ENCODE measurements at regions not wholly inside any gene's neighbourhood (a gene's known extent, or its start where the extent isn't known, plus 50 kb on each side); places are given as distances from the start of the nearest gene placed in this dataset.
A peak's percentile ranks its signal among the peaks of the same experiment; 100 is the strongest.
"Not testable (repeated sequence)": the region's sequence is repeated elsewhere in the genome, so short reads cannot be mapped to it uniquely, and the experiment has no call there.

DNA sequence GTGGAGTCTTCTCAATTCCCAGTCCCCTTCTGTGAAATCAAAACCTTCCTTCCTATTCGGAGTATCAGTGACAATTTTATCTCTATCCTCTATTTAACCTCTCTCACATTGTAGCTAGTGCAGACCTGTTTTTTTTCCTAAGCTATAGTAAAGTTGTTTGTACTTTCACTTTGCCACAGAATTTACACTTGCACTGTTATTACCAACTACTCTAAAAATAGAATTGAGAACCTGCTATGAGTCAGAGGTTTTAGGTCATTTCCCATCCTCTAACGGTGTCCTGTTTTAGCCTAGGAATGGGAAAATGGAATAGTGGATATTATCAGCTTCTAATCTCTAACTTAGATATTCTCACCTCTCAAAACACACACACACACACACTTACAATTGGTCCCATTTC lies 862.7 kb downstream of the NCAM2 start:
- DNase-seq = no peak

DNA sequence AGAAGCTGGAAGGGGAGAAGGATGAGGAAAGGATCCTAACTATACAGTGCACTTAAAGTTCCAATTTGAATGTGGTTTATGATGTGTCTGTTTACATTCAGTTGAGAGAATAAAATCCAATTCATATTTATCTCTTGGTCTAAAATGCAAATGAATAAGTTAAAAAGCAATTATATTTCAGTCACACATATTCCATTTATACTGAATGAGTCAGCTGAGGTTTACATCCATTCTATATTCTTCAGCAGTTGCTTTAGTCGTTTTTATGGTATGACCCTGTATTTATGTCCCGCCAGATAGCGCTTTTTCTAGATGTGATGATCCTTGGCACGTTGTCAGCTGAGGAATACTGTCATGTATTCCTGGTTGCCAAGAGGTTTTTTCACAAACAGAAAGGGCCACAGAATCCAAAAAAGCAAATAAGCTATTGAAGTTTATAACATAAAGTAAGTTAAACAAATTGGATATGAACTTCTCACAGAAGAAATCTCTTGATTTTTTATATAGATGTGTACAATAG lies 866.2 kb downstream of the NCAM2 start:
- no peak for DNase-seq

DNA sequence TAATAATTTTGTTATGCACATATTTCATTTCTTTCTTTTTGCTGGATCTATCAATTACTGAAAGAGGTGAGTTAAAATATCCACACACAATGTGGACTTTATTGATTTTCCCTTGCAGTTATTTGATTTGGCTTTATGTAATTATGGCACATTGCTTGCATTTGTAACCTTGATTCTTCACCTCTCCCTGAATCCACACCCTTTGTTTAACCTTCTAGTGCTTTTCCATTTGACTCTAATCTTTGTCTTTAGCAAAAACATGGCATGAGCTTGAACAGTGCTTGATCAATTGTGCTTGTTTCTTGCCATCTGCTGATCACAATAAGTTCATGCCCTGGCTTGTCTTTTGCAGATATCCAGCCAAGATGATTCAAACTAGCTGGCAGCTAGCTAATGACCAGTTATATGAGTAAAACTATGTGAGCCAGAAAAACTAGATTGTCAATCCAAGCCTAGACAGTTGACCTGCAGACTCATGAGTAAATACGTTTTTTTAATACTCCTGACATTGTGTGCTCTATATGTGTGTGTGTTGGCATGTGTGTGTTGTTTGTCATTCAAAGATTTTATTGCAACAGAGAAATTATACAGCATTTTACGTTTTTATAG lies 899.2 kb downstream of the NCAM2 start:
- no peak for DNase-seq

DNA sequence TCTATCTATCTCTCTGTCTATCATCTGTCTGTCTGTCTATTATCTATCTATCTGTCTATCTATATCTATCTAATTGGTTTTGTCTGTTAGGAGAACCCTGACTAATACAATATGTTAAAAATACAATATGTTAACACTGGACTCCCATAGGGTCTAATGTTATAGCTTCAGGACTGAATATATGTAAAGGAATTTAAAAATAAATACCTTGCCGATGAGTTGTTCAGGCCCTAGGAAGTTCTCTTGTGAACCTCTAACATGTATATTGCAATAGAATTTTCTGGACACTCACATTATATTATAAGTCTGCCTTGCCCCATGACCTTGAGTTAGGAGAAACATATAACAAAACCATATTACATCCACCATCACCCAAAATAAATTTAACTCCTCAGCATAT lies 900.6 kb downstream of the NCAM2 start:
- DNase-seq = no peak

DNA sequence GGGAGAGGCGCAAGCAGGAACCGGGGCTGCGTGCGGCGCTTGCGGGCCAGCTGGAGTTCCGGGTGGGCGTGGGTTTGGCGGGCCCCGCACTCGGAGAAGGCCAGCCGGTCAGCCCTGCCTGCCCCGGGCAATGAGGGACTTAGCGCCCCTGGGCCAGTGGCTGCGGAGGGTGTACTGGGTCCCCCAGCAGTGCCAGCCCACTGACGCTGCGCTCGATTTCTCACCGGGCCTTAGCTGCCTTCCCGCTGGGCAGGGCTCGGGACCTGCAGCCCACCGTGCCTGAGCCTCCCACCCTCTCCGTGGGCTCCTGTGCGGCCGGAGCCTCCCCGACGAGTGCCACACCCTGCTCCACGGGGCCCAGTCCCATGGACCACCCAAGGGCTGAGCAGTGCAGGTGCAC lies 904.2 kb downstream of the NCAM2 start:
- DNase-seq = not testable (repeated sequence)

DNA sequence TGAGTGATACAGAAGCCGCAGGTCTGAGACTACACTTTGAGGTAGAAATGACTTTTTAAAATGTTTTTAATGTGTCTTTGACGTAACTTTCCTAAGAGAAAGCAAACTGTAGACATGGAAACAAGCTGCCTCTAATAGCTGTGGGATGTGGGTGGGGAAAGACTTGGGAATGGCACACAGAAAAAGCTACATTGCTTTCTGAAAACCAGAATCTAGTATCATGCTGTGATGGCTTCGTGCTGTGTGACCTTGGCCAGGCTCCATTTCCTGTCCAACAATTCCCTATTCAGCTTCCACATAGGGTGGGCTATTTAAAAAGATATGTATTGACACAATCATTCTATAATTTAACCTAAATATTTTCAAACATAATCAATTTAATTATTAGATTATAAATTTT lies 909.1 kb downstream of the NCAM2 start:
- no peak for DNase-seq

DNA sequence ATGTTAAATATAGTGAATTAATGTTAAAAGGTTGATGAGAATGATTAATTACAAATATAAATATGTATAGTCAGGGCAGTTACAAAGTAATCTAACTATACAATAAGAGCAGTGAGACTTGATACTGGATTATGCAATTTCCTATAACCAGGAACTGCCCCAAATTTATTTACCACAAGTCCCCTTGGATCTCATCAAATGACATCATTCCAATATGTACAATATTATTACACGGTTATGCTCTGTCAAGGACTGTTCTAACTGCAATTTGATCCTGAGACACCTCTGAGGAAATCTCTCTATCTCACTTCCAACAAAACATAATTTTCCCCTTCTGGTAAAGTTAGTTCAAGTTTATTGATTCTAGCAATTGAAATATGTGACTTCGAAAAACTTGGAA lies 917.6 kb downstream of the NCAM2 start:
- no peak for DNase-seq

DNA sequence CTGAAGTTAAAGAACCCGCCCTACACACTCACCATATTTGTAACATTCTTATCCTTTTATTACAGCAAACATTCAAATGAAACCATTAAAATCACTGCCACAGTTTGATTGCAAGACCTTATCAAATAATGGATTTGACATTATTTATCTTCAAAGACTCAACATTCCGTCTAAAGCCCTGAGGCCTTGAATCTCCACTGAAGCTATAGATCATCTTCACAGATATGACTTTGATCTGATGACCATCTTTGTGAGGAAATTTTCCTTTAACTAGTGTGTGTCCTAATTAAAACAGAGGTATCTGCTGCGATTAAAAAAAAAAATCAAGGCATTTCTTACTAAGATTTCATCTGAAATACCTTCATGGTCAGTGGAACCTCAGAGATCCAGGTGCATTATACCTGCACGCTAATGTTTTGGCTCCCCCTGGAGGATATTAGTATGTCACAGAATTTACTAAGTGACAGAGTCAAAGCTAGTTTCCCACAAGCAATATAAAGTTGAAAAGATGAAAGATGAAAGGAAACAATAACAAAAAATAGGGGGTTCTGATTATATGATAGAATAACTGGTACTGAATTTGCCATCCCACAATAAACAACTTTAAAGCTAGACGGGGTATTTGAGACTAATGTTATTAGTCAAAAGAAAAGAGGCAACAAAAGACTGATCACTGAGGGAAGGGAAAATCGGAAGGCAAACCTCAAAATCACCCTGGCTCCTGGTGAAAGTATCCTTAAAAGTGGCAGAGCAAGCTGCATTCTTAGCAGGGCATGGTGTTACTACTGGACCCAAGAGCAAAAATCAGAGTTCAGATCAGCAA lies 923.4 kb downstream of the NCAM2 start:
- DNase-seq = peak; percentile 4

DNA sequence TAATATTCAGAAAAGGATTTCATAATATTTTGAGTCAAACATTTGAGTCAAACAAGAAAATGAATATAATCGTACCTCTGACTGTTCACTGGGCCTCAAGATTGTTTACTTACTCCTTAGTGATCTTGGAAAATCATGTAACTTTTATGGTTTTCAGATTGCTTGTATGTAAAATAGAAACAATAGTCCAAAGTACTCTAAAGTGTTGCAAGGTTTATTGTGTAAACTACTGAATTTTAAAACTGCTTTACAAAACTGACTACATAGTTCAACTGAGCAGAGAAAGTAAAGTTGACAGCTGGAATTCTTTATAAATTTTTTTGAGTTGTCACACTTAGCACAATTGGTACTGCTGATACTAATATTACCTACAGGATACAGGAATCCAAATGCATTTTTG lies 931.0 kb downstream of the NCAM2 start:
- no peak for DNase-seq

DNA sequence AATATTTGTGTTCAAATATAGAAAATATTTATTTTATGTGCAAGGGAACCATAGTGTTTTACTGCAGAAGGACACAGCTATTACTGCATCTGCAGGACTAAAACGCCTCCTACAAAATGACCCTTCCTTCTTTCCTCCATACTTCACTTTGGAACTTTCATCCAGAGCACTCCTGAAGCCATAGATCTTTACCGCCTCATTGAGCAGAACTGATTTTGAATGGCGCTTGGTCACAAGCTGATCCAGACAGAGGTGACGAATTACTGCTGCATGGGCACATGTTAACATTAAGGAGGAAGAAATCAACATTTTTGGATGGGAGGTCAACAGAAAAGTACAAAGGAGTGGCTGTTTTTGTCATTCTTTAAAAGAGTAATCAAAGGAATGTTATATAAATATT lies 931.6 kb downstream of the NCAM2 start:
- DNase-seq = no peak

DNA sequence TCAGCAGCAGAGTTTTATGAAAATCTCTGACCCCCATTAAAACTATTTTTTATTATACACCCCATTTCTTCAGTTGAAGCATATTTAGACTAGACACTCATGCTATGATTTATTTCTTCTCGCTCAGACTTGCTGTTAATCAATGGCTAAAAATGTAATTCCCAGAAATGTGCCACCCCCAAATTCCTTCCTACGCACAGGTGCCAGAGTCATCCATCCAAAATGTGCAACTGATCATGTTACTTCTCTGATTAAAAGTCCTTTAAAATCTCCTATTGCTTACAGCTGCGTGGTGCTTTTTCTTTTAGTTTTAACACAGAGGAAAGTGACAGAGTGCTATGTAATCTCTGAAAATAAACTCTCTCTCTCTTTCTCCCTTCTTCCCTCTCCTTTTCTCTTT lies 954.4 kb downstream of the NCAM2 start:
- no peak for DNase-seq

DNA sequence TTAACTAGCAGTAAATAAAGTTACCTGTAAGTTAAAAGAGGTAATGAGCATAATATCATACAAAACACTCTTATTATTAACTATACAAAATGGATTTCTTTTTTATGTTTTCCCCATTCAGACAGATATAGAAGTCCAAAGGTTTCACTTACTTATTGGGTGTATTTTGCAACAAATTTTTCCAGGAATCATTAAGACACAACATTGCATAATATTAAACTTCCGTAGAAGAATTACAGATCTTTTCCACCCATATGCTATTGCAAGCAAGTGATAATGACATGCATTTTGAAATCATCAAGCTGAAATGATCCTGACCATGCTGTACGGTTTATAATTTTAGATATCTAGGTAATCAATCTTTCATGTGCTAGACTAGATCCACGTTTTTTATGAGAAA lies 957.0 kb downstream of the NCAM2 start:
- DNase-seq = no peak

DNA sequence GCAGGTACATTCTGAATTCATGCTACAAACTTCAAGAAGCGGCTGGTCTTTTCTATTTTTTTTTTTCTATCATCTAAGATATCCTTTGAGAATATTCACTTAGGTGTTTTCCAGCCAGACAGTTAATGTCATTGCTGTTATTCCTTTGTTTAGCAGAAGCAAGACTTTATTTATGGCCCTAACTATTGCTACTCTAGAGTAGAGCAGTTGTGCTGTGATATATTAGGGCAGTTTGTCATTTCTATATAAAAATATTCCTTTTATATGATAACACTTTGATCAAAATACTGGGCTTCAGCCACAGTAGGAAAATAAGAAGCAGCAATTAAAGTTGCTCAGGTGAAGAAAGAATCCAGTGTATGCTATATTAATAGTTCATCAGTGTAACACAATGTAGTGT lies 959.3 kb downstream of the NCAM2 start:
- DNase-seq = no peak

DNA sequence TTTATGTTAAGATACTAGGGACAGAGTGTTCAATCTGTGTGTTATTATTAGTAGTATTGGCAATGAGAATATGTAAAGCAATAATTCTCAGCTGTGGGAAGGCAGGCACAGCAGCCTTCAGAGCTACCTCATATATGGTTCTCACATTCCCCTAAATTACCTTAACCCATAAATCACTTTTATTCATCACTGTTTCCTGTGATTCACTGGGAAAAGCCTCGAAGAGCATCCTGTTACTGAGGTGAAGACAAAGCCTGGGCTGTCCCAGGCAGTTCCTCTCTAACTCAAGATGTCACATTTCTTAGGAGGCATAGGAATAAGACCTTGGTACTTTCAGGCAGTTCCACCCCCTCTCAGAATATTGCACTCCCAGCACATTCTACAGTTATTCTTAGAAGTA lies 965.7 kb downstream of the NCAM2 start:
- no peak for DNase-seq

DNA sequence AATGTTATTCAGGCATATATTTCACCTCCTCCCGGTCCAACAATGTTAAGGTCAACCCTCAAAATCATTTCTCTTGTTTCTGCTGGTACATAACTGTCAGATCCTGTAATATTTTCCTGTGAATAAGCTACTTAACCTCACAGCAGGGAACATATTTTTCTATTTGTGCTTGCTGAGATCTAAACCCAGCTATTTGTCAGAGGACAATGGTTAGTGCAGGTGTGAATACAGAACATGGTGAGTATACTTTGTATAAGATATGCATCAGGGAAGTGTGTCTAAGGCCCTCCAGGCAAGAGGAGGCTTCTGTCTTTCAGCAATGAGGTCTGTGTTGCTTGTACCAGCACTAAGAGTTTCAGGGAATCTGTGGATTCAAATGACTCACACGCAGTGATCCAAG lies 970.6 kb downstream of the NCAM2 start:
- DNase-seq = no peak

DNA sequence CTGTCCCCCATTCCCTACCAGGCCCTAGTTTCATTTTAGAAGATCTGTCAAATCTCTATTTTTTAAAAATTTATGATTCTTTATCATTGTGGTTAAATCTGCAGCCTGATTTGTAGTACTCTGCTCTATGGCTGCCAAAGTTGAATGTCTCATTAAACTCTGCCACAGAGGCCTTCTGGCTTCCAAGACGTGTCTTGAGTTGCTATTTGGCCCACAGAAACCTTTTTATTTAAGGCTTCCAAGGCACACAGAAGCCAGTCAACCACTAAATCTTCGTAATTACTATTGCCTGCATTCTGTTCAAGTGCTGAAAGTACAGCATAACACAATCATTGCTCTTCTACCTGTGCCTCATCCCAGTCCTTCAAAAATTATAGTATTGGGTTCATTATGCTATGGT lies 971.0 kb downstream of the NCAM2 start:
- DNase-seq = no peak

DNA sequence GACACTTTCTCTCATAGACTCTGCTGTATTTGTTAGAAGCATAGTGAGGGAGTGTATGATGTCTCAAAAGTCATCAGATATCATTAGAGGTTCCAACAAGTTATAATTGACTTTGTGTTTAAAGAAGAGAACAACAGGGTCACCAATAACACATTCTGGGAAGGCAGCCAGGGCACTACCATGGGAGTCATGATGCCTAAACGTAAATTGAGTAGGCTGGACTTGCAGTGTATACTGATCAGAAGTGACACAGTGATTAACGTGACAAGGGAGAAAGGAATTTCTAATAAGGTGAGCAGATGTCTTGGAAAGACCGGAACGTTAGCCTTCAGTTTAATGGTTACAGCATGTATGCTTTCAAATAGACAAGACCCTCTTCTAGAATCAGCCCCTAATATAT lies 973.2 kb downstream of the NCAM2 start:
- DNase-seq = no peak

DNA sequence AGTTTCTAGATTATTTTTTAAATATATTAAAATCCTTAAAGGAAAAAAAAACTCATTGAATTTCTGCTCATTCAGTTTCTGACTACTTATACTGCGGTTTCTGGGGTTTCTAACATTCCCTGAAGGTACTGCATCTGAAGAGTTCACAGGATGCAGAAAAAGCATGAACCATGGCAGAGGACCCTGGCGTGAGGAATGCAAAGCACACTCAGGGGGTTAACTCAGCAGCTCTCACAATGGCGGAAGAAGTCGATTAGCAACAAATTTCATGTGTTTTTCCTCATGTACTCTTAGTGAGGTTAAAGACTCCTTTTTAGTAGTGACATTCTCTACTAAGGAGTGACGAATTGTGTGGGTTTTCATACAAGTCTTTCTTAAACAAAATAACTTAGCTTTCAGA lies 975.6 kb downstream of the NCAM2 start:
- no peak for DNase-seq

DNA sequence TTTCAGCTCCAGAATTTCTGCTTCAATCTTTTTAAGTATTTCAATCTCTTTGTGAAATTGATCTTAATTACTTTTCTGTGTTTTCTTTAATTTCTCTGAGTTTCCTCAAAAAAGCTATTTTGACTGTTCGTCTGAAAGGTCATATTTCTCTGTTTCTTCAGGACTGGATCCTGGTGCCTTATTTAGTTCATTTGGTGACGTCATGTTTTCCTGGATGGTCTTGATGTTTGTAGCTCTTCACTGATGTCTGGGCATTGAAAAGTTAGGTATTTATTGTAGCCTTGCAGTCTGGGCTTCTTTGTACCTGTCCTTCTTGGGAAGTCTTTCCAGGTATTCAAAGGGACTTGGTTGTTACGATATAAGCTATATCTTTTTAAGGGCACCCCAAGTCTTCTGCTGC lies 998.7 kb downstream of the NCAM2 start:
- no peak for DNase-seq

DNA sequence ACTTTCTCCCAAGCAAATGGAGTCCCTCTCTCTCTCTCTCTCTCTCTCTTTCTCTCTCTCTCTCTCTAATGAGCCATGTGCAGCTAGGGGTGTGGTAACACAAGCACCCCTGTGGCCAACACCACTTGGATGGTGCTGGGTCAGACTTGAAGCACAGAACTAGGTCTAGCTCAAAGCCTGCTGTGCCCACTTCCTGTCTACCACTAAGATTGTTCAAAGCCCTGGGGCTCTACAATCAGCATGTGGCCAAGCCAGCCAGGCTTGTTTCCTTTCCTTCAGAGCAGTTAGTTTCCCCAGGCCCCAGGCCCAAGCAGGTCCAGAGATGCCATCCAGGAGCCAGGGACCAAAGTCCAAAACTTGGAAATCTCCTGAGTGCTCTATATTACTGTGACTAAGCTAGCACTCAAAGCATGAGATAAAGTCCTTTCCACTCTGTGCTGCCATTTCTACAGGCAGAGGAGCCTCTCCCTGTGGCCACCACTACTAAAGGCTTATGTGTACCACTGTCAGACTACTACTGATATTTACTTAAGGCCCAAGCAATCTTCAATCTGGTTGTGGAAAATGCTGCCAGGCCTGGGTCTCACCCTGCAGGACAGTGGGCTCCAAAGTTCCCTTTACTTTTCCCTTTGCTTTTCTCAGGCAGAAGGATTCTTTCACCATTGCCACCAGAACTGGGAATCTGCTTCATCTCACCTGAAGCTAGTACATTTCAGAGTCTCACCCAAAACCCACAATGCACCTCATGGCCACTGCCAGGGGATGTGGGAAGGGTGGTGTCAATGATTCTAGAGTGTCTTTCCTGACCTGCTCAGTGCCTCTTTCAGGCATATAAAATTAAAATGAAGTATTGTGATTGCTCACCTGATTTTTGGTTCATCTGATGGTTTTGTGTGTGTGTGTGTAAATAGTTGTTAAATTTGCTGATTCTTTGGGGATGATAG lies 999.5 kb downstream of the NCAM2 start:
- DNase-seq = no peak

DNA sequence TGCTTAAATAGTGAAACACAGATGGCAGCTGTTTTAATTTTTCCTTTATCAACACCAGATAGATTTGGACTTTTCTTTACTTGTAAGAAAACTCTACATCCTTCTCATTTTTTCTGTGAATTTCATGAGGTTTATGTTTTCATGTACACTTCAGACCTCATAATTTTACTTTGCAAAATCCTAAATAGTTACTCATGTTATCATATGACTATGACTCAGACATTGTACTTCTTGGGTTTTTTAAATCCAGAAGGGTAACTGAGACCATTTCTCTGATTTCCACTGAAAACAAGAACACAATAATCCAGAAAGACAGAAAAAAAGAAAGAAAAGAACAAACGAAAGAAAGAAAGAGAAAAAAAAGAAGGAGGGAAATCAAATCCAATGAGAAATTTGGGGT lies 1021.6 kb downstream of the NCAM2 start:
- no peak for DNase-seq

DNA sequence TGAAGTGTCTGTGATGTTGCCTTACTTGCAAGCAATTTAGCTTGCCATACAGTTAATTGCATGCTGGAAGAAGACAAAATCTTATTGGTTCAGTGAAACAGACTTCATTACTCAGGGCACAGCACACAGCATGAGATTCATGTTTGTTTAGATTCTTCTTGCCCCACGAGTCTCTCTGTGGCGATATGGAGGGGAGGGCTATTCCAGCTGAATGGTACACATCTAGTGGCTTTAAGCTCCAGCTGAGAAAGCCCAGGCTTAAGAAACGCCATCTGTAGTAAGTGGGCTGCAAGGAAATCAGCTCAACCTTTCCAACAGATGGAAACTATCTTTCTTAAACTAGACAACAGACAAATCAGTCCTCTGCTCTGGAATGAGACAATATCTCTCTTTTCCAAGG lies 1022.0 kb downstream of the NCAM2 start:
- no peak for DNase-seq

DNA sequence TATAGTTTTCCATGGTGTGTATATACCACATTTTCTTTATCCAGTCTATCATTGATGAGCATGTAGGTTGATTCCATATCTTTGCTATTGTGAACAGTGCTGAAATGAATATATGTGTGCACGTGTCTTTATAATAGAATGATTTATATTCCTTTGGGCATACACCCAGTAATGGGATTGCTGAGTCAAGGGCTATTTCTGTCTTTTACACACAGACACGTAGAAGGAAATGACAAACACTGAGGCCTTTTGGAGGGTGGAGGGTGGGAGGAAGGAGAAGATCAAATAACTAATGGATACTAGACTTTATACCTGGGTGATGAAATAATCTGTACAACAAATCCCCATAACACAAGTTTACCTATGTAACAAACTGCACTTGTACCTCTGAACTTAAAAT lies 1025.7 kb downstream of the NCAM2 start:
- not testable (repeated sequence) for DNase-seq

DNA sequence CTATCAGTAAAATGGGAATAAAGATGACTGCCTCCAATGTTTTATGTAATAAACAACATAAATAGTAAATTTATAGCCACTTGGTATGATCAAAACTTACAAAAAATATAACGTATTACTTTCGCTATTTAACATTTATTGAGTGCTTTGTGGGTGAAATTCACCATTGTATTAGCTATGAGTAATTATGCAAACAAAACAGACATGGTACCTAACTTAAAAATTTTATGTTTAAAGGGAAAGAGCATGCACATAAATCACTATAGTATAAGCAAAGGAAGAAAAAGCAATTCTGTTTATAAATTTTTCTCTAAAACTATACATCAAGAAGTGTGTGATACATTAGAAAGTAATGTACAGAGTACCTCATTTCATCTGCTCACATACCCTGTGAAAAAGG lies 1046.2 kb downstream of the NCAM2 start:
- DNase-seq = no peak
